Keratinocyte (primary cell): ENCODE measurements at regions not wholly inside any gene's neighbourhood (a gene's known extent, or its start where the extent isn't known, plus 50 kb on each side); places are given as distances from the start of the nearest gene placed in this dataset.
"Not testable (repeated sequence)": the region's sequence is repeated elsewhere in the genome, so short reads cannot be mapped to it uniquely, and the experiment has no call there.

Experiments
- DNase-seq: peaks from one replicate; pipeline ENCODE4 v3.0.0-alpha.2; 2011; ENCODE audit warnings: low read depth, missing footprints, low spot score
- FAIRE-seq: peaks from 2 replicates; lab custom pipeline; 2011; peaks lifted over from hg19 to GRCh38; lab: Jason Lieb, UNC
- H2AFZ ChIP-seq: 2 replicates; pipeline ENCODE4 v1.6.0; 2012; ENCODE audit warnings: low read length, control low read depth, inconsistent platforms; ENCODE audit not compliant: control insufficient read depth
- H3K27ac ChIP-seq: 2 replicates; pipeline ENCODE4 v1.5.1; 2011; ENCODE audit warnings: low read length; ENCODE audit not compliant: control insufficient read depth, insufficient read depth
- H3K27me3 ChIP-seq: 3 replicates; pipeline ENCODE4 v1.6.0; 2011; ENCODE audit warnings: low read length; ENCODE audit not compliant: control insufficient read depth, insufficient read depth; ENCODE audit errors: extremely low read depth
- H3K36me3 ChIP-seq, 2 experiments: 2 replicates in 1 of 2; 3 replicates in 1 of 2; pipeline ENCODE4 v1.5.1; 2011; ENCODE audit warnings: low read length in 2 of 2, mild to moderate bottlenecking in 1 of 2; ENCODE audit not compliant: control insufficient read depth in 2 of 2, insufficient read depth in 2 of 2; ENCODE audit errors: extremely low read depth in 1 of 2
- H3K4me1 ChIP-seq: 3 replicates; pipeline ENCODE4 v1.5.1; 2011; ENCODE audit warnings: low read length; ENCODE audit not compliant: control insufficient read depth, insufficient read depth; ENCODE audit errors: extremely low read depth
- H3K4me2 ChIP-seq: 3 replicates; pipeline ENCODE4 v1.6.0; 2011; ENCODE audit warnings: low read depth, low read length; ENCODE audit not compliant: control insufficient read depth, insufficient read depth; ENCODE audit errors: extremely low read depth
- H3K4me3 ChIP-seq, 3 experiments: fragments of 200-600 bp in 1 of 3; sonication (generic) in 1 of 3; 2 replicates in 2 of 3; 3 replicates in 1 of 3; pipeline ENCODE4 v1.5.1; 2011 to 2016; ENCODE audit warnings: low read length in 3 of 3, mild to moderate bottlenecking in 3 of 3, control low read depth in 2 of 3, inconsistent platforms in 1 of 3, low read depth in 1 of 3, mixed read lengths in 1 of 3, mixed run types in 1 of 3, moderate library complexity in 1 of 3; ENCODE audit not compliant: control insufficient read depth in 2 of 3, insufficient read depth in 2 of 3; ENCODE audit errors: extremely low read depth in 1 of 3
- H3K79me2 ChIP-seq: 2 replicates; pipeline ENCODE4 v1.6.0; 2012; ENCODE audit warnings: low read length; ENCODE audit not compliant: control insufficient read depth, insufficient read depth
- H3K9ac ChIP-seq: 3 replicates; pipeline ENCODE4 v1.6.0; 2011; ENCODE audit warnings: low read length; ENCODE audit not compliant: control insufficient read depth, insufficient read depth; ENCODE audit errors: extremely low read depth
- H3K9me1 ChIP-seq: 3 replicates; pipeline ENCODE4 v1.6.0; 2011; ENCODE audit warnings: low read length; ENCODE audit not compliant: control insufficient read depth, insufficient read depth; ENCODE audit errors: extremely low read depth
- H3K9me3 ChIP-seq: 2 replicates; pipeline ENCODE4 v1.5.1; 2012; ENCODE audit warnings: low read depth, low read length; ENCODE audit not compliant: control insufficient read depth
- H4K20me1 ChIP-seq: 3 replicates; pipeline ENCODE4 v1.6.0; 2011; ENCODE audit warnings: low read length; ENCODE audit not compliant: control insufficient read depth, insufficient read depth; ENCODE audit errors: extremely low read depth
- CTCF ChIP-seq, 3 experiments: IDR thresholded peaks in 1 of 3; conservative IDR thresholded peaks in 1 of 3; optimal IDR thresholded peaks in 1 of 3; 2 replicates in 2 of 3; 3 replicates in 1 of 3; pipeline versions ENCODE3 to v1.5.1; 2011; ENCODE audit warnings: low read length in 3 of 3, mild to moderate bottlenecking in 3 of 3, moderate library complexity in 2 of 3, control low read depth in 1 of 3, inconsistent platforms in 1 of 3; ENCODE audit not compliant: insufficient read depth in 2 of 3; ENCODE audit errors: extremely low read depth in 1 of 3
- EZH2 ChIP-seq: IDR thresholded peaks from one replicate; pipeline ENCODE4 v1.6.1; 2012; ENCODE audit warnings: inconsistent platforms, mild to moderate bottlenecking, low read length, moderate library complexity
- dilution Hi-C: fragments of 300-500 bp; cut with MboI; formaldehyde crosslinking; loops from one replicate; pipeline ENCODE4 v1.7.0; 2020; ENCODE audit warnings: low sequenced_read_pairs; ENCODE audit not compliant: extremely low pct_ligation_motif_present

DNA sequence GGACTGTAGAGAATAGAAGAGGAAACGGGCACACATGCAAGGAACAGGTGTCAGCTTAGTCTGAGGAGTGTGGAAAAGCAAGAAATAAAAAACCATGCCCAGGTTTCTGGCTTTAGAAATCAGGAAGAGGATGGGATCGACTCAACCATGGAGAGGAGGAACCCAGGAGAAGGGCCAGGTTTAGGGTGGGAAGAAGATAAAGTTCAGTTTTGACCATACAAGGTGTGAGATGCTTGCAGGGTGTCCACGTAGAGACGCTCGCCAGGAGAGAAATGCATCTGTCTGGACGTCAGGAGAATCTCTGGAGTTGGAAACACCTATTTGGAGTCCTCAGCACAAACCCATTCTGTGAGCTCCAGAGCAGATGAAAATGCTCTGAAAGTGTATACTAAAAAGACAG is 275.1 kb downstream of the CYRIA start:
- H3K4me1 ChIP-seq: no peaks in the 10 kb centered on the region
- no peak overlapping the region for H3K4me3 ChIP-seq
- H3K9me1 ChIP-seq: no peaks in the 10 kb centered on the region
- no peak overlapping the region for H3K27ac ChIP-seq
- H3K79me2 ChIP-seq: no peaks in the 10 kb centered on the region
- DNase-seq: no peak
- H4K20me1 ChIP-seq: no peaks in the 10 kb centered on the region
- H3K9me3 ChIP-seq: no peaks in the 10 kb centered on the region
- dilution Hi-C loops: no loop called here
- TF ChIP-seq EZH2: no peak
- TF ChIP-seq CTCF (optimal IDR thresholded peaks at IDR 0.05 in 1 of 3, IDR thresholded peaks at IDR 0.05 in 1 of 3, conservative IDR thresholded peaks at IDR 0.05 in 1 of 3; ENCODE audit: extremely low read depth in 1 of 3, insufficient read depth in 2 of 3, low read length in 3 of 3): no peak
- H3K27me3 ChIP-seq: no peaks in the 10 kb centered on the region
- H3K4me2 ChIP-seq: no peak overlapping the region
- no peak overlapping the region for H3K9ac ChIP-seq
- FAIRE-seq: no peak
- no peaks in the 10 kb centered on the region for H3K36me3 ChIP-seq
- no peak overlapping the region for H2AFZ ChIP-seq

GRCh38 chr2:16389611-16390010 is 276.0 kb downstream of the CYRIA start:
- Histone ChIP-seq H3K9me1 (no peaks in the 10 kb centered on the region), H3K27ac (no peak overlapping the region), H2AFZ (no peak overlapping the region), H3K9me3 (no peaks in the 10 kb centered on the region), H3K9ac (no peak overlapping the region), H3K27me3 (no peaks in the 10 kb centered on the region), H3K4me3 (no peak overlapping the region), H3K79me2 (no peaks in the 10 kb centered on the region), H3K36me3 (no peaks in the 10 kb centered on the region), H3K4me2 (no peak overlapping the region), H3K4me1 (no peaks in the 10 kb centered on the region), H4K20me1 (no peaks in the 10 kb centered on the region)
- no peak for TF ChIP-seq CTCF (optimal IDR thresholded peaks at IDR 0.05 in 1 of 3, IDR thresholded peaks at IDR 0.05 in 1 of 3, conservative IDR thresholded peaks at IDR 0.05 in 1 of 3; ENCODE audit: extremely low read depth in 1 of 3, insufficient read depth in 2 of 3, low read length in 3 of 3)
- TF ChIP-seq EZH2: no peak
- DNase-seq (no peak), FAIRE-seq (no peak)
- dilution Hi-C loops: no loop called here

DNA sequence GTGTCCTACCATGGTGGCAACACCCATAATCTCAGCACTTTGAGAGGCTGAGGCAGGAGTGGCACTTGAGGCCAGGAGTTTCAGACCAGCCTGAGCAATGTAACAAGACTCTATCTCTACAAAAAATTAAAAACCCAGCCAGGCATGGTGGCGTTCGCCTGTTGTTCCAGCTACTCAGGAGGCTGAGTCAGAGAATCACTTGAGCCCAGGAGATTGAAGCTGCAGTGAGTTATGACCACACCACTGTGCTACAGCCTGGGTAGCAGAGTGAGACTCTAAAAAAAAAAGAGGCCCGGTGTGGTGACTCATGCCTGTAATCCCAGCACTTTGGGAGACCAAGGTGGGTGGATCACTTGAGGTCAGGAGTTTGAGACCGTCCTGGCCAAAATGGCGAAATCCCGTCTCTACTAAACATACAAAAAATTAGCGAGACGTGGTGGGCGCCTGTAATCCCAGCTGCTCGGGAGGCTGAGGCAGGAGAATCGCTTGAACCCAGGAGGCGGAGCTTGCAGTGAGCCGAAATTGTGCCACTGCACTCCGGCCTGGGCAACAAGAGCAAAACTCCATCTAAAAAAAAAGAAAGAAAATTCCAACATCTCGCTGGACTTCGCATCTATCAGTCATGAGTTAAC is 277.3 kb downstream of the CYRIA start:
- DNase-seq, H3K9me3 ChIP-seq, H3K4me2 ChIP-seq, H3K9me1 ChIP-seq, H2AFZ ChIP-seq, FAIRE-seq, dilution Hi-C loops, H3K27ac ChIP-seq, H3K4me3 ChIP-seq, H3K9ac ChIP-seq, H3K36me3 ChIP-seq, H3K4me1 ChIP-seq, H3K27me3 ChIP-seq, H3K79me2 ChIP-seq, H4K20me1 ChIP-seq: not testable (repeated sequence)
